ENCODE measurements at regions not wholly inside any gene's neighbourhood (a gene's known extent, or its start where the extent isn't known, plus 50 kb on each side); places are given as distances from the start of the nearest gene placed in this dataset.

DNA sequence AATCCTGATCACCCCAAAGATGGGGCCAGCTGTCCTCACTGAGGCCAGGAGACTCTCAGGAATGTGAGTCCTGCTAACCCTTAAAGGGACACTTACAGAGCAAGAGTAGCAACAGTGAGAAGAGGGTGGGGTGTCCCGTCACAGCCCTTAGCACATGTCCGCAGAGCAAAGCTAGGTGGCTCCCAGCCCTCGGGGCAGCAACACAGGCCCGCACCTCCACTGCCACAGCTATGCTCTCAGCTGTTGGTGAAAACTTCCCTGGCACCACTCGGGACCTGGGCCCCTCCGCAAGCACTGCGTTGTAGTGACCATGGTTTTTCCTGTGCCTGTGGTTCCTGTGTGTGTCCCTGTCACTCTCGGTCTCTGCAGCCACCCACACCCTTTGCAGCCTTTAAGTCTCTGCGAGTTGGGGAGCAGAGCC, 76.4 kb upstream of the UXS1 start:
- DNase-seq (ENCODE audit: low read depth, low spot score) (no peak), ATAC-seq (peak; percentile 37)
- Histone ChIP-seq H3K9me3 (ENCODE audit: control insufficient read depth, insufficient read depth, low read depth, low read length) (no peaks in the 10 kb centered on the region), H3K4me3 (ENCODE audit: low read depth in 2 of 2, low read length in 2 of 2) (peak overlapping the region; percentile 39 to 51), H3K27ac (ENCODE audit: low read length) (no peak overlapping the region), H3K27me3 (ENCODE audit: control insufficient read depth, insufficient read depth, low read length) (no peaks in the 10 kb centered on the region), H3K36me3 (ENCODE audit: control insufficient read depth, insufficient read depth, low read length) (no peaks in the 10 kb centered on the region), H3K4me1 (ENCODE audit: control insufficient read depth, insufficient read depth, low read length) (no peaks in the 10 kb centered on the region)
- no TSS peak for BruUV-seq (replicated peaks)
- POLR2A ChIA-PET: no interaction called here
- in situ Hi-C loops (cut with HindIII; ENCODE audit: low pct_unique_long_range_greater_than_20kb, low sequenced_read_pairs): no loop called here
- CTCF ChIA-PET: no interaction called here
- intact Hi-C loops (cut with micrococcal nuclease; ENCODE audit: unreplicated experiment): no loop called here
- TF ChIP-seq, protein P1, sequence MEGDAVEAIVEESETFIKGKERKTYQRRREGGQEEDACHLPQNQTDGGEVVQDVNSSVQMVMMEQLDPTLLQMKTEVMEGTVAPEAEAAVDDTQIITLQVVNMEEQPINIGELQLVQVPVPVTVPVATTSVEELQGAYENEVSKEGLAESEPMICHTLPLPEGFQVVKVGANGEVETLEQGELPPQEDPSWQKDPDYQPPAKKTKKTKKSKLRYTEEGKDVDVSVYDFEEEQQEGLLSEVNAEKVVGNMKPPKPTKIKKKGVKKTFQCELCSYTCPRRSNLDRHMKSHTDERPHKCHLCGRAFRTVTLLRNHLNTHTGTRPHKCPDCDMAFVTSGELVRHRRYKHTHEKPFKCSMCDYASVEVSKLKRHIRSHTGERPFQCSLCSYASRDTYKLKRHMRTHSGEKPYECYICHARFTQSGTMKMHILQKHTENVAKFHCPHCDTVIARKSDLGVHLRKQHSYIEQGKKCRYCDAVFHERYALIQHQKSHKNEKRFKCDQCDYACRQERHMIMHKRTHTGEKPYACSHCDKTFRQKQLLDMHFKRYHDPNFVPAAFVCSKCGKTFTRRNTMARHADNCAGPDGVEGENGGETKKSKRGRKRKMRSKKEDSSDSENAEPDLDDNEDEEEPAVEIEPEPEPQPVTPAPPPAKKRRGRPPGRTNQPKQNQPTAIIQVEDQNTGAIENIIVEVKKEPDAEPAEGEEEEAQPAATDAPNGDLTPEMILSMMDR (IDR thresholded peaks at IDR 0.05): no peak
- TF ChIP-seq, protein P2, sequence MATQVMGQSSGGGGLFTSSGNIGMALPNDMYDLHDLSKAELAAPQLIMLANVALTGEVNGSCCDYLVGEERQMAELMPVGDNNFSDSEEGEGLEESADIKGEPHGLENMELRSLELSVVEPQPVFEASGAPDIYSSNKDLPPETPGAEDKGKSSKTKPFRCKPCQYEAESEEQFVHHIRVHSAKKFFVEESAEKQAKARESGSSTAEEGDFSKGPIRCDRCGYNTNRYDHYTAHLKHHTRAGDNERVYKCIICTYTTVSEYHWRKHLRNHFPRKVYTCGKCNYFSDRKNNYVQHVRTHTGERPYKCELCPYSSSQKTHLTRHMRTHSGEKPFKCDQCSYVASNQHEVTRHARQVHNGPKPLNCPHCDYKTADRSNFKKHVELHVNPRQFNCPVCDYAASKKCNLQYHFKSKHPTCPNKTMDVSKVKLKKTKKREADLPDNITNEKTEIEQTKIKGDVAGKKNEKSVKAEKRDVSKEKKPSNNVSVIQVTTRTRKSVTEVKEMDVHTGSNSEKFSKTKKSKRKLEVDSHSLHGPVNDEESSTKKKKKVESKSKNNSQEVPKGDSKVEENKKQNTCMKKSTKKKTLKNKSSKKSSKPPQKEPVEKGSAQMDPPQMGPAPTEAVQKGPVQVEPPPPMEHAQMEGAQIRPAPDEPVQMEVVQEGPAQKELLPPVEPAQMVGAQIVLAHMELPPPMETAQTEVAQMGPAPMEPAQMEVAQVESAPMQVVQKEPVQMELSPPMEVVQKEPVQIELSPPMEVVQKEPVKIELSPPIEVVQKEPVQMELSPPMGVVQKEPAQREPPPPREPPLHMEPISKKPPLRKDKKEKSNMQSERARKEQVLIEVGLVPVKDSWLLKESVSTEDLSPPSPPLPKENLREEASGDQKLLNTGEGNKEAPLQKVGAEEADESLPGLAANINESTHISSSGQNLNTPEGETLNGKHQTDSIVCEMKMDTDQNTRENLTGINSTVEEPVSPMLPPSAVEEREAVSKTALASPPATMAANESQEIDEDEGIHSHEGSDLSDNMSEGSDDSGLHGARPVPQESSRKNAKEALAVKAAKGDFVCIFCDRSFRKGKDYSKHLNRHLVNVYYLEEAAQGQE (IDR thresholded peaks at IDR 0.05; ENCODE audit: insufficient read depth in 1 of 2, low read depth in 2 of 2, low read length in 1 of 2): no peak
- TF ChIP-seq POLR2AphosphoS5 (IDR thresholded peaks at IDR 0.05; ENCODE audit: low read depth, low read length): no peak
- no peak for TF ChIP-seq TCF7L2 (IDR thresholded peaks at IDR 0.05; ENCODE audit: low read depth, low read length)
- no peak for TF ChIP-seq SIN3A (IDR thresholded peaks at IDR 0.05; ENCODE audit: borderline replicate concordance, insufficient read depth, low read depth, low read length)

DNA sequence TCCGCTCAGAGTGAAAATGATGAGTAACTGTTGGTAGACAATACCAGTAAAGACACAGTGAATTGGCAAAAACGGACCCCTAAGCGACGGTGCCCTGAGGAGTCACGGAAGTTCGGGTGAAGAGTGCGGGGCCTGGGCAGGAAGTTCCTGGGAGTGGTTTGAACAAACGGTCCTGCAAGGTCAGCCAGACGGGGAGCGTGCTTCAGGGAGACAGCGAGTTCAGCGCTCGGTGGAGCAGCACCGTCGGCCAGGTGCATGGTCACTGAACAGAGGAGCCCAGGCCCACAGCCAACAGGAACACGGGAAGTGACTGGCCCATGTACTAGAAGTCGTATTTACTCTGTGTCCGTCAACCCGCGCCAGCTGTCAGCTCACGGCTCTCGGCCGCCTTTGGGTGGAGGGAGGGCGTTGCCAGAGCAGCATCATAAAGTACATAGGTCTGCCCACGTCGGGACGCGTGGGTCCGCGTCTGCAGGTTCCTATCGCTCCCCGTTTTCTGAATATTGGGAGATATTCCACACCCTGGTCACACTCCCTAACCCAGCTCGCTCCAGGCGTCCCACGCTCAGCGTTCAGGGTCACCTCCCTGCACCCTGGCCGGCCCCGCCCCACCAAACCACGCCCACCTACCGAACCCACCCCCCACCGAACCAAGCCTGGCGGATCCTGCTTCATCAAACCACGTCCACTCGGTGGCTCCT, 75.6 kb upstream of the UXS1 start:
- DNase-seq (ENCODE audit: low read depth, low spot score): no peak
- in situ Hi-C loops (cut with HindIII; ENCODE audit: low pct_unique_long_range_greater_than_20kb, low sequenced_read_pairs): no loop called here

More for the DNA sequence above, 75.6 kb upstream of the UXS1 start:
- intact Hi-C loops (cut with micrococcal nuclease; ENCODE audit: unreplicated experiment): no loop called here
- Histone ChIP-seq H3K4me3 (ENCODE audit: low read depth in 2 of 2, low read length in 2 of 2) (peak overlapping the region; percentile 39 to 51), H3K36me3 (ENCODE audit: control insufficient read depth, insufficient read depth, low read length) (no peaks in the 10 kb centered on the region), H3K27ac (ENCODE audit: low read length) (no peak overlapping the region), H3K9me3 (ENCODE audit: control insufficient read depth, insufficient read depth, low read depth, low read length) (no peaks in the 10 kb centered on the region), H3K4me1 (ENCODE audit: control insufficient read depth, insufficient read depth, low read length) (no peaks in the 10 kb centered on the region), H3K27me3 (ENCODE audit: control insufficient read depth, insufficient read depth, low read length) (no peaks in the 10 kb centered on the region)
- ATAC-seq: peak; percentile 80
- ChIA-PET POLR2A (no interaction called here), CTCF (no interaction called here)
- no TSS peak for BruUV-seq (replicated peaks)
- TF ChIP-seq SIN3A (IDR thresholded peaks at IDR 0.05; ENCODE audit: borderline replicate concordance, insufficient read depth, low read depth, low read length) (no peak), TCF7L2 (IDR thresholded peaks at IDR 0.05; ENCODE audit: low read depth, low read length) (no peak), POLR2AphosphoS5 (IDR thresholded peaks at IDR 0.05; ENCODE audit: low read depth, low read length) (no peak)
- TF ChIP-seq, protein P1 (IDR thresholded peaks at IDR 0.05): no peak
- TF ChIP-seq, protein P2 (IDR thresholded peaks at IDR 0.05; ENCODE audit: insufficient read depth in 1 of 2, low read depth in 2 of 2, low read length in 1 of 2): no peak

Data from Panc1 (cell line).